H1 (cell line): ENCODE measurements at regions not wholly inside any gene's neighbourhood (a gene's known extent, or its start where the extent isn't known, plus 50 kb on each side); places are given as distances from the start of the nearest gene placed in this dataset.

Source experiments
- CTCF ChIA-PET: fragments of 300-600 bp; sonication (Branson Sonifier 250); formaldehyde crosslinking; loops from one replicate; lab custom pipeline; 2021; ENCODE audit not compliant: partially characterized antibody; lab: Charles Lee
- POLR2A ChIA-PET: fragments of 300-600 bp; sonication (Branson Sonifier 250); formaldehyde crosslinking; loops from one replicate; lab custom pipeline; 2021; ENCODE audit warnings: inconsistent platforms; ENCODE audit not compliant: partially characterized antibody; lab: Charles Lee
- DNase-seq, 2 experiments: peaks; one replicate each; pipeline versions ENCODE4 v3.0.0 to v3.0.0-alpha.2; 2010 to 2022; ENCODE audit warnings: low spot score in 2 of 2, low read depth in 1 of 2, mixed read lengths in 1 of 2
- FAIRE-seq: peaks from 2 replicates; lab custom pipeline; 2011; peaks lifted over from hg19 to GRCh38; lab: Jason Lieb, UNC
- H2AFZ ChIP-seq: 2 replicates; pipeline ENCODE4 v1.8.1; 2012; ENCODE audit warnings: low read length, inconsistent platforms
- H2AK5ac ChIP-seq: 2 replicates; pipeline ENCODE4 v1.6.1; 2013; ENCODE audit warnings: low read depth, low read length
- H2BK120ac ChIP-seq: replicated peaks from 2 replicates; pipeline ENCODE3; 2013; ENCODE audit warnings: low read depth, low read length, inconsistent platforms
- H2BK12ac ChIP-seq: 2 replicates; pipeline ENCODE4 v1.6.1; 2013; ENCODE audit warnings: low read depth, low read length
- H2BK15ac ChIP-seq: 2 replicates; pipeline ENCODE4 v1.6.1; 2013; ENCODE audit warnings: low read length
- H2BK20ac ChIP-seq: 2 replicates; pipeline ENCODE4 v1.6.1; 2013; ENCODE audit warnings: low read length
- H2BK5ac ChIP-seq: 2 replicates; pipeline ENCODE4 v1.6.1; 2013; ENCODE audit warnings: low read depth, low read length
- H3K14ac ChIP-seq: 2 replicates; pipeline ENCODE4 v1.6.1; 2013; ENCODE audit warnings: inconsistent platforms; ENCODE audit not compliant: insufficient read length
- H3K18ac ChIP-seq: 2 replicates; pipeline ENCODE4 v1.6.1; 2013; ENCODE audit warnings: low read length; ENCODE audit errors: extremely low read depth
- H3K23ac ChIP-seq: 2 replicates; pipeline ENCODE4 v1.6.1; 2013; ENCODE audit warnings: inconsistent platforms; ENCODE audit not compliant: insufficient read length
- H3K23me2 ChIP-seq: 2 replicates; pipeline ENCODE4 v1.6.1; 2013; ENCODE audit warnings: low read depth, low read length
- H3K27ac ChIP-seq: 2 replicates; pipeline ENCODE4 v1.6.1; 2011; ENCODE audit warnings: low read depth, low read length, inconsistent platforms
- H3K27me3 ChIP-seq, 4 experiments: replicated peaks in 1 of 4; 1 replicate in 1 of 4; 2 replicates in 3 of 4; pipeline versions ENCODE4 v1.6.1 to v1.8.1; 2011 to 2013; ENCODE audit warnings: low read length in 3 of 4, mild to moderate bottlenecking in 3 of 4, inconsistent platforms in 2 of 4, mixed read lengths in 2 of 4, moderate library complexity in 1 of 4; ENCODE audit not compliant: control insufficient read depth in 3 of 4, insufficient read depth in 3 of 4; ENCODE audit errors: extremely low read depth in 1 of 4
- H3K36me3 ChIP-seq, 4 experiments: 2 replicates each; pipeline versions ENCODE4 v1.6.1 to v1.8.1; 2011 to 2013; ENCODE audit warnings: mild to moderate bottlenecking in 4 of 4, low read length in 3 of 4, moderate library complexity in 2 of 4, control low read depth in 1 of 4, inconsistent platforms in 1 of 4; ENCODE audit not compliant: insufficient read depth in 4 of 4, control insufficient read depth in 2 of 4
- H3K4ac ChIP-seq: replicated peaks from 2 replicates; pipeline ENCODE3; 2013; ENCODE audit warnings: low read length, low read depth, mixed read lengths, inconsistent platforms; ENCODE audit not compliant: insufficient read length
- H3K4me1 ChIP-seq, 4 experiments: replicated peaks in 1 of 4; 1 replicate in 1 of 4; 2 replicates in 3 of 4; pipeline versions ENCODE4 v1.6.1 to v1.8.1; 2011 to 2013; ENCODE audit warnings: low read length in 3 of 4, inconsistent platforms in 2 of 4, mixed read lengths in 1 of 4; ENCODE audit not compliant: insufficient read depth in 4 of 4, control insufficient read depth in 3 of 4
- H3K4me2 ChIP-seq, 2 experiments: 2 replicates each; pipeline versions ENCODE4 v1.6.1 to v1.8.1; 2011 to 2013; ENCODE audit warnings: low read depth in 2 of 2, low read length in 2 of 2, control low read depth in 1 of 2, inconsistent platforms in 1 of 2, mild to moderate bottlenecking in 1 of 2; ENCODE audit not compliant: insufficient read depth in 1 of 2
- H3K4me3 ChIP-seq, 4 experiments: fragments of 200-600, 300-600 bp in 1 of 4; sonication (generic), shearing (Covaris generic), sonication (Bioruptor Twin) in 1 of 4; 2 replicates each; pipeline versions ENCODE4 v1.5.1 to v1.8.1; 2011 to 2016; ENCODE audit warnings: low read length in 4 of 4, low read depth in 3 of 4, control low read depth in 2 of 4, inconsistent platforms in 2 of 4, mild to moderate bottlenecking in 2 of 4, mixed read lengths in 1 of 4, moderate library complexity in 1 of 4; ENCODE audit not compliant: insufficient read depth in 2 of 4; ENCODE audit errors: extremely low read depth in 1 of 4
- H3K56ac ChIP-seq: replicated peaks from 2 replicates; pipeline ENCODE3; 2013; ENCODE audit warnings: low read depth, mild to moderate bottlenecking, mixed read lengths, low read length, inconsistent platforms; ENCODE audit not compliant: insufficient read length
- H3K79me1 ChIP-seq: 2 replicates; pipeline ENCODE4 v1.6.1; 2013; ENCODE audit warnings: low read depth, low read length, control low read depth
- H3K79me2 ChIP-seq, 2 experiments: 2 replicates each; pipeline versions ENCODE4 v1.6.1 to v1.8.1; 2012 to 2013; ENCODE audit warnings: low read length in 2 of 2, mild to moderate bottlenecking in 2 of 2, inconsistent platforms in 1 of 2; ENCODE audit not compliant: insufficient read depth in 2 of 2, control insufficient read depth in 1 of 2
- H3K9ac ChIP-seq, 4 experiments: replicated peaks in 1 of 4; 1 replicate in 1 of 4; 2 replicates in 3 of 4; pipeline versions ENCODE4 v1.6.1 to v1.8.1; 2011 to 2013; ENCODE audit warnings: low read depth in 3 of 4, low read length in 3 of 4, control low read depth in 2 of 4, mild to moderate bottlenecking in 2 of 4, moderate library complexity in 2 of 4, inconsistent platforms in 1 of 4; ENCODE audit errors: extremely low read depth in 1 of 4
- H3K9me3 ChIP-seq, 2 experiments: 2 replicates each; pipeline versions ENCODE4 v1.6.1 to v1.8.1; 2012 to 2013; ENCODE audit warnings: mild to moderate bottlenecking in 2 of 2, moderate library complexity in 2 of 2, control low read depth in 1 of 2, inconsistent platforms in 1 of 2, low read depth in 1 of 2, low read length in 1 of 2, mixed read lengths in 1 of 2; ENCODE audit not compliant: insufficient read depth in 2 of 2
- H4K20me1 ChIP-seq, 2 experiments: replicated peaks in 1 of 2; 2 replicates each; pipeline versions ENCODE3 to v1.8.1; 2011 to 2013; ENCODE audit warnings: inconsistent platforms in 2 of 2, low read length in 2 of 2, mild to moderate bottlenecking in 1 of 2; ENCODE audit not compliant: insufficient read depth in 2 of 2, control insufficient read depth in 1 of 2
- H4K5ac ChIP-seq: 2 replicates; pipeline ENCODE4 v1.6.1; 2013; ENCODE audit warnings: low read length, low read depth, mixed read lengths, inconsistent platforms; ENCODE audit not compliant: insufficient read length
- H4K8ac ChIP-seq: 2 replicates; pipeline ENCODE4 v1.8.0; 2013; ENCODE audit warnings: mild to moderate bottlenecking, moderate library complexity, low read length, inconsistent platforms; ENCODE audit not compliant: insufficient read depth; ENCODE audit errors: extremely low read depth
- H4K91ac ChIP-seq: replicated peaks from 2 replicates; pipeline ENCODE3; 2013; ENCODE audit warnings: low read length, mixed read lengths, inconsistent platforms; ENCODE audit not compliant: insufficient read length
- BACH1 ChIP-seq: IDR thresholded peaks from 2 replicates; pipeline ENCODE4 v1.6.1; 2012; ENCODE audit warnings: low read length, improper control_type of control experiment
- CBX8 ChIP-seq: fragments of 300-800, 300-1000 bp; sonication (generic); IDR thresholded peaks from 2 replicates; pipeline ENCODE4 v1.7.1; 2016; ENCODE audit warnings: low read depth, low read length, borderline replicate concordance
- CEBPB ChIP-seq: IDR thresholded peaks from 2 replicates; pipeline ENCODE4 v1.6.1; 2012; ENCODE audit warnings: low read depth, low read length
- EP300 ChIP-seq, 2 experiments: IDR thresholded peaks; 1 replicate in 1 of 2; 2 replicates in 1 of 2; pipeline ENCODE4 v1.6.1; 2011 to 2012; ENCODE audit warnings: low read depth in 2 of 2, low read length in 2 of 2, mild to moderate bottlenecking in 2 of 2, borderline replicate concordance in 1 of 2, inconsistent platforms in 1 of 2, moderate library complexity in 1 of 2
- FOSL1 ChIP-seq: IDR thresholded peaks from 2 replicates; pipeline ENCODE4 v1.6.1; 2011; ENCODE audit warnings: mild to moderate bottlenecking, low read depth, low read length, moderate library complexity; ENCODE audit not compliant: insufficient read depth
- GTF2F1 ChIP-seq: IDR thresholded peaks from 2 replicates; pipeline ENCODE4 v1.6.1; 2012; ENCODE audit warnings: low read depth, low read length, improper control_type of control experiment, borderline replicate concordance
- NANOG ChIP-seq: IDR thresholded peaks from 2 replicates; pipeline ENCODE4 v1.6.1; 2011; ENCODE audit warnings: low read length, low read depth, mild to moderate bottlenecking, inconsistent platforms; ENCODE audit not compliant: insufficient read depth, poor library complexity, severe bottlenecking
- RNF2 ChIP-seq: fragments of 200-900, 300-1000 bp; sonication (generic); IDR thresholded peaks from 2 replicates; pipeline ENCODE4 v1.7.1; 2016; ENCODE audit warnings: borderline replicate concordance, low read depth, mild to moderate bottlenecking, antibody characterized with exemption, low read length; ENCODE audit not compliant: poor library complexity, severe bottlenecking; ENCODE audit errors: missing control alignments
- SIN3A ChIP-seq, 2 experiments: IDR thresholded peaks in 1 of 2; conservative IDR thresholded peaks in 1 of 2; 2 replicates each; pipeline ENCODE4 v1.6.1; 2011 to 2012; ENCODE audit warnings: low read length in 2 of 2, improper control_type of control experiment in 1 of 2, low read depth in 1 of 2, mild to moderate bottlenecking in 1 of 2
- TEAD4 ChIP-seq: IDR thresholded peaks from 2 replicates; pipeline ENCODE4 v1.6.1; 2012; ENCODE audit warnings: low read depth, low read length, inconsistent platforms, mixed read lengths
- WGBS, 2 experiments: shearing (Covaris generic) in 1 of 2; methylation state at CpG; one replicate each; pipeline versions ENCODE4 v1.1.6 to v1.1.7; 2013 to 2015; ENCODE audit warnings: low lambda C conversion rate in 2 of 2, mixed read lengths in 2 of 2, inconsistent platforms in 1 of 2, low coverage in 1 of 2, missing lambda C conversion rate in 1 of 2; ENCODE audit not compliant: insufficient replicate concordance in 2 of 2, insufficient coverage in 1 of 2, insufficient read length in 1 of 2; ENCODE audit errors: extremely low coverage in 1 of 2, missing lambda C conversion rate in 1 of 2; 5-methylcytosine and 5-hydroxymethylcytosine counted together
- TF ChIP-seq, protein P1 (sequence below): IDR thresholded peaks from 2 replicates; pipeline ENCODE4 v1.6.1; 2011; ENCODE audit warnings: low read depth, mild to moderate bottlenecking, low read length; ENCODE audit not compliant: insufficient read depth
- TF ChIP-seq, protein P2 (sequence below): IDR thresholded peaks from 2 replicates; pipeline ENCODE4 v1.6.1; 2012; ENCODE audit warnings: inconsistent platforms

DNA sequence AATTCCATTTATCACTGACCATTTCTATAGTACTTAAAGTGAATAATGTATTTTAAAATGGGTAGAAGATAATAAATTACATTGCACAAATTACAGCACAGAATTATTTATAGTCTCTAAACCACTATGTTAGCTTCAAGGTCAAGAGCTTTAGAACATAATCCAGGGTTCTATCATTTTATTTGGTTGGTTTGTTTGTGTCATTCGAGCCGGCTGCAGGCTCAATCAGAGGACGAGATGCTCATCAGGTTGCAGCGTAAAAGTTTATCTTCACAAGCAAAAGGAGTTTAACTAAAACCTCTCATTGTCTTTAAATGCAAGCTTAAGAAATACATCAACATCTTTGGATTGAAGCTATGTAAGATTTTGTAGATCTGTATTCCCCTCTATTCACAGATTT, 523.8 kb downstream of the EFNA5 start:
- no peak for FAIRE-seq
- CTCF ChIA-PET = no interaction called here
- TF ChIP-seq SIN3A (conservative IDR thresholded peaks at IDR 0.05 in 1 of 2, IDR thresholded peaks at IDR 0.05 in 1 of 2; ENCODE audit: low read depth in 1 of 2, low read length in 2 of 2) (no peak), TEAD4 (no peak), FOSL1 (no peak), NANOG (no peak), EP300 (IDR thresholded peaks at IDR 0.05; ENCODE audit: borderline replicate concordance in 1 of 2, low read depth in 2 of 2, low read length in 2 of 2) (no peak), GTF2F1 (no peak), BACH1 (no peak), CBX8 (no peak), RNF2 (no peak), CEBPB (no peak)
- TF ChIP-seq, protein P1, sequence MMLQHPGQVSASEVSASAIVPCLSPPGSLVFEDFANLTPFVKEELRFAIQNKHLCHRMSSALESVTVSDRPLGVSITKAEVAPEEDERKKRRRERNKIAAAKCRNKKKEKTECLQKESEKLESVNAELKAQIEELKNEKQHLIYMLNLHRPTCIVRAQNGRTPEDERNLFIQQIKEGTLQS = no peak
- TF ChIP-seq, protein P2, sequence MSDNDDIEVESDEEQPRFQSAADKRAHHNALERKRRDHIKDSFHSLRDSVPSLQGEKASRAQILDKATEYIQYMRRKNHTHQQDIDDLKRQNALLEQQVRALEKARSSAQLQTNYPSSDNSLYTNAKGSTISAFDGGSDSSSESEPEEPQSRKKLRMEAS = no peak

More for the DNA sequence above, 523.8 kb downstream of the EFNA5 start:
- Histone ChIP-seq H3K14ac (no peak overlapping the region), H2BK120ac (no peak overlapping the region), H3K36me3 (no peaks in the 10 kb centered on the region), H3K79me2 (no peaks in the 10 kb centered on the region), H3K23ac (no peak overlapping the region), H3K27ac (no peak overlapping the region), H3K9me3 (no peaks in the 10 kb centered on the region), H2BK12ac (no peak overlapping the region), H3K56ac (no peak overlapping the region), H2AFZ (no peak overlapping the region), H3K4me3 (no peak overlapping the region), H3K23me2 (no peaks in the 10 kb centered on the region), H4K5ac (no peak overlapping the region), H4K20me1 (no peaks in the 10 kb centered on the region), H2BK15ac (no peak overlapping the region), H3K4me2 (no peak overlapping the region), H3K18ac (no peak overlapping the region), H4K91ac (no peak overlapping the region), H2AK5ac (no peak overlapping the region), H2BK20ac (no peak overlapping the region), H3K79me1 (no peaks in the 10 kb centered on the region), H3K27me3 (no peaks in the 10 kb centered on the region), H3K4ac (no peak overlapping the region), H3K4me1 (no peaks in the 10 kb centered on the region), H4K8ac (no peak overlapping the region), H2BK5ac (no peak overlapping the region), H3K9ac (no peak overlapping the region)
- WGBS, 2 experiments = 89% methylated on average over 4 of the region's 4 CpGs; no CpG with 5 or more reads in 1 of the 2 experiments
- no peak for DNase-seq
- POLR2A ChIA-PET = no interaction called here
